HCT116 (cell line): ENCODE measurements at regions not wholly inside any gene's neighbourhood (a gene's known extent, or its start where the extent isn't known, plus 50 kb on each side); places are given as distances from the start of the nearest gene placed in this dataset.

ENCODE experiments used
- ATAC-seq: fragments of 200-7000 bp; cut with Tn5 transposase; 2 replicates; pipeline ENCODE4 v1.9.1; 2020; ENCODE audit warnings: mild to moderate bottlenecking, moderate library complexity
- BruUV-seq: library from RNA; stranded (reverse); fragments of 400-500 nt; replicated peaks from 2 replicates; lab custom pipeline; 2021; lab: Mats Ljungman, UMichigan
- CTCF ChIA-PET: fragments of 300-600 bp; sonication (Branson Sonifier 250); formaldehyde crosslinking; loops from one replicate; lab custom pipeline; 2021; ENCODE audit warnings: antibody characterized with exemption; lab: Charles Lee
- POLR2A ChIA-PET: fragments of 300-600, 350-600 bp; sonication (Branson Sonifier 250); formaldehyde crosslinking; loops from one replicate; lab custom pipeline; 2021; ENCODE audit warnings: antibody characterized with exemption; lab: Charles Lee
- RAD21 ChIA-PET, 2 experiments: fragments of 300-600 bp; sonication (Branson Sonifier 250); formaldehyde crosslinking; loops; one replicate each; lab custom pipeline; 2023; ENCODE audit warnings: low total read pairs in 2 of 2; ENCODE audit not compliant: uncharacterized antibody in 2 of 2, unreplicated experiment in 2 of 2, low non-redundant PET in 1 of 2; lab: Charles Lee
- DNase-seq: peaks from one replicate; pipeline ENCODE4 v3.0.0-alpha.2; 2010; ENCODE audit warnings: low read depth, low spot score
- H2AFZ ChIP-seq: fragments of 200-600 bp; shearing (Covaris generic), sonication (generic); 2 replicates; pipeline ENCODE4 v1.6.1; 2017; ENCODE audit warnings: low read depth, mixed run types, mixed read lengths, antibody characterized with exemption, low read length; ENCODE audit not compliant: poor library complexity, severe bottlenecking
- H3K27ac ChIP-seq: 2 replicates; pipeline ENCODE4 v1.5.1; 2012; ENCODE audit warnings: low read depth, low read length
- H3K27me3 ChIP-seq: fragments of 200-600 bp; sonication (generic); 2 replicates; pipeline ENCODE4 v1.6.1; 2016; ENCODE audit warnings: mixed run types, low read length, mixed read lengths; ENCODE audit not compliant: insufficient read depth
- H3K36me3 ChIP-seq, 2 experiments: fragments of 200-500 bp in 1 of 2; fragments of 200-600 bp in 1 of 2; sonication (Bioruptor generic) in 1 of 2; sonication (generic) in 1 of 2; 2 replicates each; pipeline versions ENCODE4 v1.5.1 to v1.6.1; 2014 to 2016; ENCODE audit warnings: low read length in 2 of 2, inconsistent platforms in 1 of 2, mixed read lengths in 1 of 2, mixed run types in 1 of 2; ENCODE audit not compliant: insufficient read depth in 2 of 2, control insufficient read depth in 1 of 2
- H3K4me1 ChIP-seq, 2 experiments: fragments of 200-600 bp in 1 of 2; sonication (generic) in 1 of 2; 2 replicates each; pipeline versions ENCODE4 v1.5.1 to v1.6.1; 2012 to 2017; ENCODE audit warnings: low read length in 2 of 2, inconsistent platforms in 1 of 2, mild to moderate bottlenecking in 1 of 2, mixed read lengths in 1 of 2, mixed run types in 1 of 2, moderate library complexity in 1 of 2; ENCODE audit not compliant: insufficient read depth in 2 of 2, control insufficient read depth in 1 of 2
- H3K4me2 ChIP-seq: fragments of 200-600 bp; sonication (generic); 2 replicates; pipeline ENCODE4 v1.6.1; 2017; ENCODE audit warnings: mixed run types, low read length, mixed read lengths
- H3K4me3 ChIP-seq, 2 experiments: fragments of 200-600 bp in 1 of 2; sonication (generic) in 1 of 2; replicated peaks in 1 of 2; 2 replicates each; pipeline ENCODE4 v1.5.1; 2011 to 2016; ENCODE audit warnings: low read length in 2 of 2, control low read depth in 1 of 2, low read depth in 1 of 2, mild to moderate bottlenecking in 1 of 2, mixed read lengths in 1 of 2, mixed run types in 1 of 2
- H3K79me2 ChIP-seq: fragments of 200-600 bp; sonication (generic); 2 replicates; pipeline ENCODE4 v1.6.1; 2017; ENCODE audit warnings: mild to moderate bottlenecking, mixed run types, low read length, moderate library complexity, mixed read lengths; ENCODE audit not compliant: insufficient read depth
- H3K9ac ChIP-seq: fragments of 200-600 bp; sonication (generic); 2 replicates; pipeline ENCODE4 v1.6.1; 2016; ENCODE audit warnings: low read length, mixed read lengths
- H3K9me2 ChIP-seq: fragments of 200-600 bp; sonication (generic), shearing (Covaris generic); 2 replicates; pipeline ENCODE4 v1.6.1; 2017; ENCODE audit warnings: mixed run types, mild to moderate bottlenecking, moderate library complexity; ENCODE audit not compliant: insufficient read depth
- H3K9me3 ChIP-seq, 2 experiments: fragments of 200-500 bp in 1 of 2; fragments of 200-600 bp in 1 of 2; sonication (Bioruptor generic) in 1 of 2; sonication (generic) in 1 of 2; 2 replicates each; pipeline ENCODE4 v1.6.1; 2014 to 2017; ENCODE audit warnings: low read length in 2 of 2, mixed read lengths in 2 of 2, inconsistent platforms in 1 of 2, low read depth in 1 of 2, mild to moderate bottlenecking in 1 of 2, mixed run types in 1 of 2, moderate library complexity in 1 of 2; ENCODE audit not compliant: control insufficient read depth in 1 of 2, insufficient read depth in 1 of 2
- H4K20me1 ChIP-seq: fragments of 200-600 bp; sonication (generic), shearing (Covaris generic); 2 replicates; pipeline ENCODE4 v1.6.1; 2017; ENCODE audit warnings: mixed run types, mild to moderate bottlenecking, moderate library complexity; ENCODE audit not compliant: insufficient read depth
- ATF3 ChIP-seq: IDR thresholded peaks from 2 replicates; pipeline ENCODE4 v1.6.1; 2012
- CBX3 ChIP-seq: IDR thresholded peaks from 2 replicates; pipeline ENCODE4 v1.6.1; 2012; ENCODE audit warnings: low read depth
- CEBPB ChIP-seq: IDR thresholded peaks from 2 replicates; pipeline ENCODE4 v1.6.1; 2012; ENCODE audit warnings: low read depth
- CTCF ChIP-seq, 3 experiments: fragments of 200-600 bp in 1 of 3; sonication (generic) in 1 of 3; IDR thresholded peaks in 2 of 3; conservative IDR thresholded peaks in 1 of 3; 2 replicates each; pipeline ENCODE4 v1.5.1; 2012 to 2017; ENCODE audit warnings: low read depth in 2 of 3, low read length in 2 of 3, antibody characterized with exemption in 1 of 3, borderline replicate concordance in 1 of 3, control low read depth in 1 of 3, mild to moderate bottlenecking in 1 of 3, mixed read lengths in 1 of 3, mixed run types in 1 of 3, moderate library complexity in 1 of 3; ENCODE audit not compliant: insufficient read depth in 1 of 3
- EGR1 ChIP-seq: IDR thresholded peaks from 2 replicates; pipeline ENCODE4 v1.6.1; 2012; ENCODE audit warnings: low read depth
- ELF1 ChIP-seq: IDR thresholded peaks from 2 replicates; pipeline ENCODE4 v1.6.1; 2012; ENCODE audit warnings: low read depth, borderline replicate concordance
- EZH2 ChIP-seq: fragments of 200-600 bp; sonication (generic); IDR thresholded peaks from 2 replicates; pipeline ENCODE4 v1.6.1; 2017; ENCODE audit warnings: antibody characterized with exemption, mixed run types
- EZH2phosphoT487 ChIP-seq: fragments of 200-600 bp; IDR thresholded peaks from 2 replicates; pipeline ENCODE4 v1.6.1; 2018; ENCODE audit warnings: antibody characterized with exemption, borderline replicate concordance
- JUND ChIP-seq: IDR thresholded peaks from 2 replicates; pipeline ENCODE4 v1.6.1; 2012
- MAX ChIP-seq: IDR thresholded peaks from 2 replicates; pipeline ENCODE4 v1.6.1; 2012
- POLR2AphosphoS5 ChIP-seq: IDR thresholded peaks from 2 replicates; pipeline ENCODE4 v1.6.1; 2011; ENCODE audit warnings: mild to moderate bottlenecking, low read depth, low read length, moderate library complexity
- RAD21 ChIP-seq: IDR thresholded peaks from 2 replicates; pipeline ENCODE4 v1.6.1; 2012; ENCODE audit warnings: low read depth, mild to moderate bottlenecking
- REST ChIP-seq: IDR thresholded peaks from 2 replicates; pipeline ENCODE4 v1.6.1; 2012; ENCODE audit warnings: low read depth
- SIN3A ChIP-seq: IDR thresholded peaks from 2 replicates; pipeline ENCODE4 v1.6.1; 2012; ENCODE audit warnings: low read depth
- SP1 ChIP-seq: IDR thresholded peaks from 2 replicates; pipeline ENCODE4 v1.6.1; 2012; ENCODE audit warnings: low read depth
- SRF ChIP-seq: IDR thresholded peaks from 2 replicates; pipeline ENCODE4 v1.6.1; 2012; ENCODE audit warnings: low read depth
- TCF7L2 ChIP-seq: IDR thresholded peaks from 2 replicates; pipeline ENCODE4 v1.7.0; 2011; ENCODE audit warnings: borderline replicate concordance, inconsistent platforms; ENCODE audit not compliant: insufficient read depth, insufficient read length; ENCODE audit errors: extremely low read depth
- YY1 ChIP-seq: IDR thresholded peaks from 2 replicates; pipeline ENCODE4 v1.6.1; 2011; ENCODE audit warnings: low read length, low read depth, moderate library complexity, mild to moderate bottlenecking; ENCODE audit not compliant: insufficient replicate concordance; ENCODE audit errors: extremely low read depth
- ZBTB33 ChIP-seq: IDR thresholded peaks from 2 replicates; pipeline ENCODE4 v1.6.1; 2011; ENCODE audit warnings: mild to moderate bottlenecking, low read length, moderate library complexity; ENCODE audit not compliant: insufficient replicate concordance; ENCODE audit errors: extremely low read depth
- ZFX ChIP-seq: fragments of 450-650 bp; IDR thresholded peaks from 2 replicates; pipeline ENCODE4 v1.6.1; 2017
- intact Hi-C: fragments of 100-400 bp; cut with micrococcal nuclease; formaldehyde crosslinking; loops from 2 replicates; pipeline ENCODE4 v1.10.0; 2022

GRCh38 chr4:108311313-108311712 is 142.6 kb upstream of the LEF1 start:
- H3K4me2 ChIP-seq = no peak overlapping the region
- CTCF ChIA-PET = no interaction called here
- no peaks in the 10 kb centered on the region; the same call in 1 of the 2 replicates for H3K27me3 ChIP-seq
- no TSS peak for BruUV-seq
- H3K4me3 ChIP-seq = no peak overlapping the region
- no peak overlapping the region for H3K9ac ChIP-seq
- no peaks in the 10 kb centered on the region for H3K9me2 ChIP-seq
- no peak overlapping the region for H3K27ac ChIP-seq
- RAD21 ChIA-PET = no interaction called here
- H3K4me1 ChIP-seq = no peaks in the 10 kb centered on the region
- DNase-seq (no peak), ATAC-seq (no peak)
- POLR2A ChIA-PET = no interaction called here
- H2AFZ ChIP-seq = no peak overlapping the region
- H4K20me1 ChIP-seq = no peaks in the 10 kb centered on the region
- TF ChIP-seq POLR2AphosphoS5 = no peak
- TF ChIP-seq SP1 = no peak
- no peak for TF ChIP-seq CBX3
- TF ChIP-seq CTCF (IDR thresholded peaks at IDR 0.05 in 2 of 3, conservative IDR thresholded peaks at IDR 0.05 in 1 of 3; ENCODE audit: borderline replicate concordance in 1 of 3, insufficient read depth in 1 of 3, low read depth in 2 of 3, low read length in 2 of 3) = no peak
- TF ChIP-seq ELF1 = no peak
- no peak for TF ChIP-seq ZFX
- no peak for TF ChIP-seq RAD21
- no peak for TF ChIP-seq TCF7L2
- TF ChIP-seq REST = no peak
- no peak for TF ChIP-seq CEBPB
- no peak for TF ChIP-seq SRF
- no peak for TF ChIP-seq EZH2
- no peak for TF ChIP-seq EGR1
- no peak for TF ChIP-seq SIN3A
- TF ChIP-seq MAX = no peak
- TF ChIP-seq EZH2phosphoT487 = no peak
- TF ChIP-seq YY1 = no peak
- TF ChIP-seq ATF3 = no peak
- TF ChIP-seq JUND = no peak
- no peak for TF ChIP-seq ZBTB33
- intact Hi-C loops = no loop called here
- no peaks in the 10 kb centered on the region for H3K36me3 ChIP-seq
- no peaks in the 10 kb centered on the region for H3K9me3 ChIP-seq
- H3K79me2 ChIP-seq = no peaks in the 10 kb centered on the region
